C4-2B (cell line): ENCODE measurements at regions not wholly inside any gene's neighbourhood (a gene's known extent, or its start where the extent isn't known, plus 50 kb on each side); places are given as distances from the start of the nearest gene placed in this dataset.

Source experiments
- CTCF ChIP-seq: fragments of 450-650 bp; conservative IDR thresholded peaks from 2 replicates; pipeline ENCODE4 v1.5.1; 2017; ENCODE audit warnings: mild to moderate bottlenecking
- ZFX ChIP-seq: fragments of 450-650 bp; IDR thresholded peaks from 2 replicates; pipeline ENCODE4 v1.6.1; 2017

GRCh38 chr2:104407641-104408040 lies 446.3 kb upstream of the POU3F3 start:
- TF ChIP-seq CTCF: no peak
- no peak for TF ChIP-seq ZFX
